DND-41 (cell line): ENCODE measurements at regions not wholly inside any gene's neighbourhood (a gene's known extent, or its start where the extent isn't known, plus 50 kb on each side); places are given as distances from the start of the nearest gene placed in this dataset.

ENCODE experiments used
- ATAC-seq: fragments of 200-7000 bp; cut with Tn5 transposase; 3 replicates; pipeline ENCODE4 v1.9.1; 2021; ENCODE audit warnings: low read depth; ENCODE audit not compliant: insufficient read depth
- DNase-seq: peaks from one replicate; pipeline ENCODE4 v3.0.0-alpha.2; 2020
- H2AFZ ChIP-seq: 2 replicates; pipeline ENCODE4 v1.6.0; 2012; ENCODE audit warnings: low read depth, low read length
- H3K27ac ChIP-seq: 2 replicates; pipeline ENCODE4 v1.5.1; 2012; ENCODE audit warnings: low read length, inconsistent platforms
- H3K27me3 ChIP-seq: fragments of 200-600 bp; sonication (generic); 2 replicates; pipeline ENCODE4 v1.6.0; 2012; ENCODE audit warnings: low read length, mild to moderate bottlenecking, inconsistent platforms; ENCODE audit not compliant: insufficient read depth, poor library complexity
- H3K36me3 ChIP-seq: 2 replicates; pipeline ENCODE4 v1.5.1; 2012; ENCODE audit warnings: low read length, inconsistent platforms; ENCODE audit not compliant: insufficient read depth
- H3K4me1 ChIP-seq: 2 replicates; pipeline ENCODE4 v1.5.1; 2012; ENCODE audit warnings: mild to moderate bottlenecking, low read length; ENCODE audit not compliant: insufficient read depth
- H3K4me2 ChIP-seq: 2 replicates; pipeline ENCODE4 v1.6.0; 2012; ENCODE audit warnings: mild to moderate bottlenecking, moderate library complexity, low read length, inconsistent platforms; ENCODE audit not compliant: insufficient read depth
- H3K4me3 ChIP-seq, 2 experiments: fragments of 200-600 bp in 1 of 2; shearing (Covaris generic) in 1 of 2; 2 replicates each; pipeline ENCODE4 v1.5.1; 2012 to 2016; ENCODE audit warnings: inconsistent platforms in 2 of 2, low read length in 2 of 2, mild to moderate bottlenecking in 2 of 2, low read depth in 1 of 2, moderate library complexity in 1 of 2
- H3K79me2 ChIP-seq: 2 replicates; pipeline ENCODE4 v1.6.0; 2012; ENCODE audit warnings: low read length, inconsistent platforms; ENCODE audit not compliant: insufficient read depth
- H3K9ac ChIP-seq: 2 replicates; pipeline ENCODE4 v1.6.0; 2012; ENCODE audit warnings: low read depth, mild to moderate bottlenecking, inconsistent platforms, low read length, moderate library complexity
- H3K9me3 ChIP-seq: 2 replicates; pipeline ENCODE4 v1.5.1; 2012; ENCODE audit warnings: low read length, moderate library complexity, mild to moderate bottlenecking, inconsistent platforms; ENCODE audit not compliant: insufficient read depth, severe bottlenecking
- H4K20me1 ChIP-seq: 2 replicates; pipeline ENCODE4 v1.6.0; 2012; ENCODE audit warnings: low read length; ENCODE audit not compliant: insufficient read depth
- EZH2 ChIP-seq: IDR thresholded peaks from 3 replicates; pipeline ENCODE4 v1.6.1; 2012; ENCODE audit warnings: borderline replicate concordance, low read depth, mild to moderate bottlenecking, moderate library complexity, low read length, inconsistent platforms; ENCODE audit not compliant: severe bottlenecking
- TF ChIP-seq, protein P1 (sequence below): IDR thresholded peaks from 2 replicates; pipeline ENCODE4 v1.5.1; 2012; ENCODE audit warnings: borderline replicate concordance, low read length, moderate library complexity, mild to moderate bottlenecking; ENCODE audit not compliant: poor library complexity, severe bottlenecking; ENCODE audit errors: extremely low read depth

DNA sequence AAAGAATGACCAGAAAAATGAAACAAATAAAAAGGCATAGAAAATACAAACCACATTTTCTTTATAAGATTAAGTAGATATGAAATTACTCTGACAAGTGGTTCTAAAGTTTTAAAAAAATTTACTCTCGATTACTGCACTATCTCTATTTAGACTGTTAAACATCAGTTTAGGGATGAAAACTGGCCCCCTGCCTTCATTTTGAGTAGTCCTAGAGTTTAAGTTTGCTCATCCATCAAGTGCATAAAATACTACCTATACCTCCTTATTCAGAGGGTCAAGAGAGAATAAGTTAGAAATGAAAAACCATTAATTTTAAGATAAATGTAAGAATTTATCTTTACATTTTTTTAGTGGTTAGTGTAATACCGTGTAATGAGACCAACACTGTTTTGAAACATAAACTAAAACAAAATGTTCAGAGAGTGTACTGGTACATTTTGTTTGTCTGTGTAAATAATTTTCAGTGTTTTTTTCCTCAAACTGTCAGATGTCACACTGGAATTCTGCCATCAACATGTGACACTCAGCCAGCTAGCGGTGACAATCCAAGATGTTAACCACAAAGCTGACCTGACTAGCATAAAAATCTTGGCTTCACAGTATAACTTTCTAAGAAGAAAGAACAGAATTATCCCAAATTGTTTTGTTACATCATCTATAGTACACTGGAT, 184.8 kb upstream of the PCDH20 start:
- Histone ChIP-seq H3K9me3 (no peaks in the 10 kb centered on the region), H3K9ac (no peak overlapping the region), H3K79me2 (no peaks in the 10 kb centered on the region), H4K20me1 (no peaks in the 10 kb centered on the region), H3K27ac (no peak overlapping the region), H3K4me3 (no peak overlapping the region), H3K36me3 (no peaks in the 10 kb centered on the region), H2AFZ (no peak overlapping the region), H3K27me3 (no peaks in the 10 kb centered on the region), H3K4me2 (no peak overlapping the region), H3K4me1 (no peaks in the 10 kb centered on the region)
- ATAC-seq (no peak), DNase-seq (no peak)
- no peak for TF ChIP-seq EZH2
- TF ChIP-seq, protein P1, sequence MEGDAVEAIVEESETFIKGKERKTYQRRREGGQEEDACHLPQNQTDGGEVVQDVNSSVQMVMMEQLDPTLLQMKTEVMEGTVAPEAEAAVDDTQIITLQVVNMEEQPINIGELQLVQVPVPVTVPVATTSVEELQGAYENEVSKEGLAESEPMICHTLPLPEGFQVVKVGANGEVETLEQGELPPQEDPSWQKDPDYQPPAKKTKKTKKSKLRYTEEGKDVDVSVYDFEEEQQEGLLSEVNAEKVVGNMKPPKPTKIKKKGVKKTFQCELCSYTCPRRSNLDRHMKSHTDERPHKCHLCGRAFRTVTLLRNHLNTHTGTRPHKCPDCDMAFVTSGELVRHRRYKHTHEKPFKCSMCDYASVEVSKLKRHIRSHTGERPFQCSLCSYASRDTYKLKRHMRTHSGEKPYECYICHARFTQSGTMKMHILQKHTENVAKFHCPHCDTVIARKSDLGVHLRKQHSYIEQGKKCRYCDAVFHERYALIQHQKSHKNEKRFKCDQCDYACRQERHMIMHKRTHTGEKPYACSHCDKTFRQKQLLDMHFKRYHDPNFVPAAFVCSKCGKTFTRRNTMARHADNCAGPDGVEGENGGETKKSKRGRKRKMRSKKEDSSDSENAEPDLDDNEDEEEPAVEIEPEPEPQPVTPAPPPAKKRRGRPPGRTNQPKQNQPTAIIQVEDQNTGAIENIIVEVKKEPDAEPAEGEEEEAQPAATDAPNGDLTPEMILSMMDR, result no peak

GRCh38 chr13:61592489-61592888, 176.8 kb upstream of the PCDH20 start:
- H3K4me1 ChIP-seq, result no peaks in the 10 kb centered on the region
- no peak for TF ChIP-seq EZH2
- TF ChIP-seq, protein P1, result no peak
- H3K27me3 ChIP-seq, result no peaks in the 10 kb centered on the region
- H3K36me3 ChIP-seq, result no peaks in the 10 kb centered on the region
- H3K27ac ChIP-seq, result no peak overlapping the region
- no peak for ATAC-seq
- no peaks in the 10 kb centered on the region for H3K79me2 ChIP-seq
- no peaks in the 10 kb centered on the region for H3K9me3 ChIP-seq
- H3K4me2 ChIP-seq, result no peak overlapping the region
- H2AFZ ChIP-seq, result no peak overlapping the region
- no peak for DNase-seq
- no peak overlapping the region for H3K9ac ChIP-seq
- no peaks in the 10 kb centered on the region for H4K20me1 ChIP-seq
- H3K4me3 ChIP-seq, result no peak overlapping the region

DNA sequence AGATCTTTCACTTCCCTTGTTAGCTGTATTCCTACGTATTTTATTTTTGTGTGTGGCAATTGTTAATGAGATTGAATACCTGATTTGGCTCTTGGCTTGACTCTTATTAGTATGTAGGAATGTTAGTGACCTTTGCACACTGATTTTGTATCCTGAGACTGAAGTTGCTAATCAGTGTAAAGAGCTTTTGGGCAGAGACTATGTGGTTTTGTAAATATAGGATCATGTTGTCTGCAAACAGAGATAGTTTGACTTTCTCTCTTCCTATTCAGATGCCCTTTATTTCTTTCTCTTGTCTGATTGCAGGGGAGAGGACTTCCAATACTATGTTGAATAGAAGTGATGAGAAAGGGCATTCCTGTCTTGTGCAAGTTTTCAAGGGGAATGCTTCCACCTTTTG, 160.3 kb upstream of the PCDH20 start:
- no peak overlapping the region for H3K4me2 ChIP-seq
- H4K20me1 ChIP-seq, result no peaks in the 10 kb centered on the region
- H3K9me3 ChIP-seq, result no peaks in the 10 kb centered on the region
- H3K9ac ChIP-seq, result no peak overlapping the region
- no peak overlapping the region for H2AFZ ChIP-seq
- DNase-seq (no peak), ATAC-seq (no peak)
- TF ChIP-seq EZH2, result no peak
- TF ChIP-seq, protein P1, result no peak
- no peak overlapping the region for H3K27ac ChIP-seq
- H3K27me3 ChIP-seq, result no peaks in the 10 kb centered on the region
- H3K4me1 ChIP-seq, result no peaks in the 10 kb centered on the region
- no peaks in the 10 kb centered on the region for H3K79me2 ChIP-seq
- H3K36me3 ChIP-seq, result no peaks in the 10 kb centered on the region
- H3K4me3 ChIP-seq, result no peak overlapping the region
